KMS-11 (cell line): ENCODE measurements at regions not wholly inside any gene's neighbourhood (a gene's known extent, or its start where the extent isn't known, plus 50 kb on each side); places are given as distances from the start of the nearest gene placed in this dataset.

ENCODE experiments used
- H2AFZ ChIP-seq: fragments of 200-600 bp; sonication (generic); 2 replicates; pipeline ENCODE4 v1.6.1; 2016; ENCODE audit warnings: antibody characterized with exemption, mixed run types, low read depth
- H3K27ac ChIP-seq: fragments of 200-600 bp; sonication (generic); 2 replicates; pipeline ENCODE4 v1.6.1; 2016; ENCODE audit warnings: mild to moderate bottlenecking, mixed run types
- H3K27me3 ChIP-seq: fragments of 200-600 bp; sonication (generic); 2 replicates; pipeline ENCODE4 v1.6.1; 2017; ENCODE audit warnings: mild to moderate bottlenecking, low read depth, mixed run types, moderate library complexity; ENCODE audit not compliant: insufficient read depth
- H3K36me3 ChIP-seq: fragments of 200-600 bp; sonication (generic); 2 replicates; pipeline ENCODE4 v1.6.1; 2017; ENCODE audit warnings: mild to moderate bottlenecking, mixed run types; ENCODE audit not compliant: insufficient read depth
- H3K4me1 ChIP-seq: fragments of 200-600 bp; sonication (generic); 2 replicates; pipeline ENCODE4 v1.6.1; 2016; ENCODE audit warnings: mild to moderate bottlenecking, low read depth, mixed run types; ENCODE audit not compliant: poor library complexity, severe bottlenecking
- H3K4me2 ChIP-seq: fragments of 200-600 bp; sonication (generic); 2 replicates; pipeline ENCODE4 v1.7.0; 2016; ENCODE audit warnings: mild to moderate bottlenecking, mixed run types
- H3K4me3 ChIP-seq: fragments of 200-600 bp; sonication (generic); IDR thresholded peaks from 2 replicates; pipeline ENCODE4 v1.6.1; 2017; ENCODE audit warnings: low read depth, low read length, mixed read lengths; ENCODE audit not compliant: insufficient read depth
- H3K79me2 ChIP-seq: fragments of 200-600 bp; sonication (generic); 2 replicates; pipeline ENCODE4 v1.6.1; 2016; ENCODE audit warnings: low read depth, mixed run types; ENCODE audit not compliant: insufficient read depth
- H3K9ac ChIP-seq: fragments of 200-600 bp; sonication (generic); 2 replicates; pipeline ENCODE4 v1.6.1; 2016; ENCODE audit warnings: mild to moderate bottlenecking, mixed run types
- H4K20me1 ChIP-seq: fragments of 200-600 bp; sonication (generic); 2 replicates; pipeline ENCODE4 v1.6.1; 2016; ENCODE audit warnings: mild to moderate bottlenecking, mixed run types; ENCODE audit not compliant: insufficient read depth
- TF ChIP-seq, protein P1 (sequence below): fragments of 200-600 bp; sonication (generic); conservative IDR thresholded peaks from 2 replicates; pipeline ENCODE4 v1.6.1; 2017; ENCODE audit warnings: low read depth, mild to moderate bottlenecking, antibody characterized with exemption, low read length, moderate library complexity, mixed read lengths

DNA sequence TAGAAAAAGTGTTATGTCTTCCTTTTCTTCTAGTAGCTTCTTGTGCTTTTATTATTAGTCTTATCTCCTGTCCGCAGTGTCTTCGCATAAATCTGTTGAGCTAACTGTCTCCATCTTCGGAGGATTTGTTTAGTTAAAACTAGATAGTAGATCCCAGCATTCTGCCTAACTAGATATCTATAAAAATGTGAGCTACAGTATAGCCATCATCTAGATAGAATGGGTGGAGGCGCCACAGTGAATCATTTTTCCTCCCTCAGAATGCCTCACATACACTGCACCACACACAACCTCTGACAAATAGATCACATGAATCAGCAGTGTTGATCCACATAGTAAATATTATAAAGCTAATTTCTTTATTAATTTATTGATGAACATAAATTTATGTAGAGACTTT is 220.3 kb upstream of the GAS1 start:
- Histone ChIP-seq H3K27ac (no peak overlapping the region), H3K79me2 (no peaks in the 10 kb centered on the region), H3K4me1 (no peaks in the 10 kb centered on the region), H3K4me3 (no peak overlapping the region), H4K20me1 (no peaks in the 10 kb centered on the region), H2AFZ (no peak overlapping the region), H3K9ac (no peak overlapping the region), H3K36me3 (no peaks in the 10 kb centered on the region), H3K27me3 (no peaks in the 10 kb centered on the region), H3K4me2 (no peak overlapping the region)
- TF ChIP-seq, protein P1, sequence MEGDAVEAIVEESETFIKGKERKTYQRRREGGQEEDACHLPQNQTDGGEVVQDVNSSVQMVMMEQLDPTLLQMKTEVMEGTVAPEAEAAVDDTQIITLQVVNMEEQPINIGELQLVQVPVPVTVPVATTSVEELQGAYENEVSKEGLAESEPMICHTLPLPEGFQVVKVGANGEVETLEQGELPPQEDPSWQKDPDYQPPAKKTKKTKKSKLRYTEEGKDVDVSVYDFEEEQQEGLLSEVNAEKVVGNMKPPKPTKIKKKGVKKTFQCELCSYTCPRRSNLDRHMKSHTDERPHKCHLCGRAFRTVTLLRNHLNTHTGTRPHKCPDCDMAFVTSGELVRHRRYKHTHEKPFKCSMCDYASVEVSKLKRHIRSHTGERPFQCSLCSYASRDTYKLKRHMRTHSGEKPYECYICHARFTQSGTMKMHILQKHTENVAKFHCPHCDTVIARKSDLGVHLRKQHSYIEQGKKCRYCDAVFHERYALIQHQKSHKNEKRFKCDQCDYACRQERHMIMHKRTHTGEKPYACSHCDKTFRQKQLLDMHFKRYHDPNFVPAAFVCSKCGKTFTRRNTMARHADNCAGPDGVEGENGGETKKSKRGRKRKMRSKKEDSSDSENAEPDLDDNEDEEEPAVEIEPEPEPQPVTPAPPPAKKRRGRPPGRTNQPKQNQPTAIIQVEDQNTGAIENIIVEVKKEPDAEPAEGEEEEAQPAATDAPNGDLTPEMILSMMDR: no peak

DNA sequence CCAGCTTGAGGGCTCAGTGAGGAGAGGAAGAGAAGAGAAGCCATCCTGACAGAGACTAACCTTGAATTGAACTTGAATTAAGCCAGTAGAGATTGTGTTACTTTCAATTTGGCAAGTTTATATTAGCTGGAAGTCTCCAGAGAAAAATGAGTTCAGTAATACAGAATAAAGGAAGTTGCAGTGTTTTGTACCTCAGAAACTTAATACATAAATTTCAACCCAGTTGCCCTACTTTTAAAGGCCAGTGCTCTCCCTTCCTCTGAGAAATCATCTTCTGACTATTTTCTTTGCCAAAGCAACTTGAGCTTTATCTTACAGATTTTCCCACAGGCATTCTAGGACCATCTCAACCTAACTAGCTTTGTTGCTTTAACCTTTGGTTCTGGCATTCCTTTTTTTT is 231.0 kb upstream of the GAS1 start:
- Histone ChIP-seq H3K36me3 (no peaks in the 10 kb centered on the region), H3K79me2 (no peaks in the 10 kb centered on the region), H3K27ac (no peak overlapping the region), H2AFZ (no peak overlapping the region), H3K4me1 (peaks cover 6% of the 10 kb centered on the region), H3K27me3 (no peaks in the 10 kb centered on the region), H3K4me3 (no peak overlapping the region), H3K9ac (no peak overlapping the region), H3K4me2 (no peak overlapping the region), H4K20me1 (no peaks in the 10 kb centered on the region)
- TF ChIP-seq, protein P1: no peak

DNA sequence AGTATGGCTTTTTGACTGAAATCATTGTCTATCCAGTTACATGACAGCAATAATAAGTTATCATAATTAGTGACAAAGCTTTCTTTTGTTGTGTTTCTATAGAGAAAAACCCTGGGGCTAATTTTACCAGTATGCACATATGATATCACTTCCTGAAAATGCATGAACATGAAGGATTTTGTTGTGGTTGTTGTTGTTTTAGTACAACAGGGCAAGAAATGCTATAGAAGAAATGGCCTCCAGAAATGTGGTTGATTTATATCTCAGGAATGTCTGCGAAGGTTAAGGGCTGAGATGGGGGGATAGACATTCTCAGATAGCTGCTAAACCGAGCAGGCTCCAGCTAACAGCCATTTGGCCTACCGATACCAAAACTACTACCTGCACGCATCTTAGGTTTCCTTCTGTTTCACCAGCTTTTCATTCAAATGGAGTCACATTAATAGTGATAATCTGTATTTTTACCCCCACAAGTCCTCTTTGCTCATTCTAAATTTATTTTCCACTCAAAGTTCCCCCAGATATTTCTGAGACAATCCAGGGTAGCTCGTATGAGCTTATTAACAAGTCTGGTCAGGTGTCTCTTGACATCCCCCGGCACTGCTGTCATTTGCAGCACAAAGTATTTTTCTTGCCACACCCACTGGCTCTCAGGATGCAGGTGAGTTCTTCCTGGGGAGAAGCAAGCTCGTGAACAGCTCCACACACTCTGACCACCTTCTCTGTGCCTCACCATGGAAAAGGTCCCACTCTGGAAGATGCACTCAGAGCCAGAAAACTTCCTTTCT is 232.4 kb upstream of the GAS1 start:
- H2AFZ ChIP-seq: no peak overlapping the region
- H3K79me2 ChIP-seq: no peaks in the 10 kb centered on the region
- no peak overlapping the region for H3K9ac ChIP-seq
- no peak overlapping the region for H3K4me3 ChIP-seq
- no peak overlapping the region for H3K27ac ChIP-seq
- TF ChIP-seq, protein P1: no peak
- H3K4me1 ChIP-seq: peaks cover 6% of the 10 kb centered on the region
- H3K27me3 ChIP-seq: no peaks in the 10 kb centered on the region
- H3K36me3 ChIP-seq: no peaks in the 10 kb centered on the region
- no peak overlapping the region for H3K4me2 ChIP-seq
- H4K20me1 ChIP-seq: no peaks in the 10 kb centered on the region

DNA sequence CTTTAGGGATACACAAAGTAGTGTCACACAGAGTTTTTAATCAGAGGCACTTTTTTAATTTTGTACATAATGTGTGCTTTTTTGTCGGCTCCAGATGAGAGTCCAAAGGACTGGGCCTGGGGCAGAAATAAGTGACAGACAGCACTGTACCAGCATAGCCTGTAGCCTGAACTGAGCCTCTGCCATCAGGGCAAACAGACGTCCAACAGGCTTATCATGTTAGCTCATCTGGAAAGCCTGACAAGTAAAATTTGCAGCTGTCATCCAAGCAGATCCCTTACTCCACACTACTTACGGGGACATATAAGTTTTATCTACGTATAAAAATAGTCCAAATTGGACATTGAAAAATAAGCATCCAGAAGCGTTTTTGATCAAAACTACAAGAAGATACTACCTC is 233.1 kb upstream of the GAS1 start:
- no peaks in the 10 kb centered on the region for H3K36me3 ChIP-seq
- TF ChIP-seq, protein P1: no peak
- no peak overlapping the region for H3K4me2 ChIP-seq
- no peak overlapping the region for H2AFZ ChIP-seq
- no peak overlapping the region for H3K4me3 ChIP-seq
- no peaks in the 10 kb centered on the region for H3K27me3 ChIP-seq
- H3K27ac ChIP-seq: no peak overlapping the region
- H3K4me1 ChIP-seq: peaks cover 6% of the 10 kb centered on the region
- no peak overlapping the region for H3K9ac ChIP-seq
- H3K79me2 ChIP-seq: no peaks in the 10 kb centered on the region
- H4K20me1 ChIP-seq: no peaks in the 10 kb centered on the region
